ENCODE measurements at regions not wholly inside any gene's neighbourhood (a gene's known extent, or its start where the extent isn't known, plus 50 kb on each side); places are given as distances from the start of the nearest gene placed in this dataset.

- Histone ChIP-seq H3K4me1 (ENCODE audit: insufficient read depth) (no peaks in the 10 kb centered on the region), H3K27me3 (no peaks in the 10 kb centered on the region), H3K36me3 (no peaks in the 10 kb centered on the region), H3K9me3 (no peaks in the 10 kb centered on the region), H3K27ac (no peak overlapping the region), H3K4me3 (no peak overlapping the region)
- no peak for DNase-seq
- intact Hi-C loops (cut with DNase I): no loop called here
- TF ChIP-seq EP300 (IDR thresholded peaks at IDR 0.05): no peak
- TF ChIP-seq CTCF (IDR thresholded peaks at IDR 0.05): no peak
- TF ChIP-seq POLR2A (IDR thresholded peaks at IDR 0.05): no peak
These were observed 61.9 kb downstream of the SLC41A2 start for GRCh38 chr12:104896146-104896545.

- no peaks in the 10 kb centered on the region for H3K9me3 ChIP-seq
- H3K27me3 ChIP-seq: no peaks in the 10 kb centered on the region
- 68 to 75% (median 74%) methylated on average over 2 of the region's 2 CpGs for WGBS, 3 donors
- no peaks in the 10 kb centered on the region for H3K36me3 ChIP-seq
- H3K27ac ChIP-seq: no peak overlapping the region
- H3K4me1 ChIP-seq (ENCODE audit: insufficient read depth): no peaks in the 10 kb centered on the region
- TF ChIP-seq POLR2A (IDR thresholded peaks at IDR 0.05) (no peak), EP300 (IDR thresholded peaks at IDR 0.05) (no peak), CTCF (IDR thresholded peaks at IDR 0.05) (no peak)
- no peak for DNase-seq
- no peak overlapping the region for H3K4me3 ChIP-seq
- intact Hi-C loops (cut with DNase I): no loop called here
These were observed 62.7 kb downstream of the SLC41A2 start for GRCh38 chr12:104895415-104895814.

GRCh38 chr12:104890476-104891096 lies 67.5 kb downstream of the SLC41A2 start:
- H3K36me3 ChIP-seq: no peaks in the 10 kb centered on the region
- no peak for TF ChIP-seq POLR2A (IDR thresholded peaks at IDR 0.05)
- no peak for TF ChIP-seq EP300 (IDR thresholded peaks at IDR 0.05)
- TF ChIP-seq CTCF (IDR thresholded peaks at IDR 0.05): no peak
- intact Hi-C loops (cut with DNase I): no loop called here
- H3K27me3 ChIP-seq: no peaks in the 10 kb centered on the region
- no peak overlapping the region for H3K4me3 ChIP-seq
- no peak for DNase-seq
- H3K9me3 ChIP-seq: no peaks in the 10 kb centered on the region
- H3K27ac ChIP-seq: no peak overlapping the region
- no peaks in the 10 kb centered on the region for H3K4me1 ChIP-seq (ENCODE audit: insufficient read depth)
- 90 to 93% (median 91%) methylated on average over 5 of the region's 5 CpGs for WGBS, 3 donors

- no peak for TF ChIP-seq POLR2A (IDR thresholded peaks at IDR 0.05)
- no peak for TF ChIP-seq CTCF (IDR thresholded peaks at IDR 0.05)
- no peak for TF ChIP-seq EP300 (IDR thresholded peaks at IDR 0.05)
- Histone ChIP-seq H3K4me3 (no peak overlapping the region), H3K9me3 (no peaks in the 10 kb centered on the region), H3K27ac (no peak overlapping the region), H3K36me3 (no peaks in the 10 kb centered on the region), H3K4me1 (ENCODE audit: insufficient read depth) (no peaks in the 10 kb centered on the region), H3K27me3 (no peaks in the 10 kb centered on the region)
- DNase-seq: no peak
- 97 to 100% (median 99%) methylated on average over 1 of the region's 1 CpG for WGBS, 3 donors
- intact Hi-C loops (cut with DNase I): no loop called here
These were observed 68.4 kb downstream of the SLC41A2 start for GRCh38 chr12:104889735-104890134.

All from ovary (tissue), 7 donors.